GM19023 (cell line): ENCODE measurements at regions not wholly inside any gene's neighbourhood (a gene's known extent, or its start where the extent isn't known, plus 50 kb on each side); places are given as distances from the start of the nearest gene placed in this dataset.

Experiments
- ATAC-seq: cut with Tn5 transposase; IDR thresholded peaks from one replicate; pipeline ENCODE4 v1.9.1; 2021; ENCODE audit warnings: mild to moderate bottlenecking, moderate library complexity; ENCODE audit not compliant: unreplicated experiment

DNA sequence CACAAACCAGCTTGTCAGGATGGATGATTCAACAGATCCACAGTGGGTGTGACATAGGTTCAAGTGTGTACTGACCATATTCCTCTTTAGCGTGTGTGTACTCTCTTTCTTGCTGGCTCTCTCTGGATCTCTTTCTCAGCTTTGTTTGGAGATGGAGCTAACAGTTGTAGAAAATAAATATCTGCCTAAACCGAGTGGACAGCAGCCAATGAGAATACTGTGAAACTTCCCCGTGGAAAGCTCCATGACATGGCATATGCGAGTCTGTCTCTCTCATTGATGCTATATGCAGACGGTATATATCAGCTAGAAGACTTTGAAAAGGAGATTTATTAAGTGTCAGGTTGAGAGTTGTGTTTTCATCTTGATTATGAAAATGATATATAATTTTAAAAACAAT, 406.5 kb upstream of the SUCLG2 start:
- no peak for ATAC-seq

DNA sequence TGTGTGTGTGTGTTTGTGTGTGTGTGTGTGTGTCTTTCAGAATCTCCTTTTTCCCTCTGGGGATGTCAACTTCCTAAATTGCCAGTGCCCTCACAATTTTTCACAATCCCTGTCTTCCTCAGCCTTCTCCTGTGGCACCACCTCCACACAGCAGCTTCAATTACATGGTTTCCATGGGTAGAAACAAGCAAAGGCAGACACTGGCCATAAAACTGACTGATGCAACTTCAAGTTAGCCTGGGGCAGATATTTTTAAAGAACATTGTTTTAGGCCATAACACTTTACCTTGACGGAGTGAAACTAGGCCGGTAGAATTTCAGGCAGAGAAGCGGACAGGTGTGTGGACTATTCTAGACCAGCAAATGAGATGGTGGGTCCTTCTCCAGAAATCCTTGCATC, 405.8 kb upstream of the SUCLG2 start:
- ATAC-seq = no peak

DNA sequence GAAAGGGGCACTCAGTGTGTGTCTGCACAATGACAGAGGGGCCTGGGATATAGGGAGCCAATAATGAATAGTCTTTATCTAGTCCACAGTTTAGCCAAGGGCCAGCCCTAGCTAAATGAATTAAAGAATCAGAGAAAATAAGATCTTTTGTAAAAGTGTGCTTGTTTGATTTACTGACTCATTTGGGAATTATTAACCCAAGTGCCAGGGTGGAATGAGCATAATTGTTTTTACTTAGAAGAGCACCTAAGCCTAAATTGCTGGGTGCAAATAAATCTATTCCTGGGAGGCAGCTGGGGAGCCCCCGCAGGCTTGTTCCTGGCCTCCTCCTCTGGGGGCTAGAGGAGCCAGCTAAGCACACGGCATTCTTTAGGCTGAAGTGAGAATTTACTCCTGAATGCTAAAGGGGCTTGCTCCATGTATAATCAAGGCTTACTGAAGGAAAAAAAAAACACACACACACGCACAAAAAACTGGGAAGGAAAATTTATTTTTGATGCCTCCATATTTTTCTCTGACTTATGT, 405.3 kb upstream of the SUCLG2 start:
- no peak for ATAC-seq

DNA sequence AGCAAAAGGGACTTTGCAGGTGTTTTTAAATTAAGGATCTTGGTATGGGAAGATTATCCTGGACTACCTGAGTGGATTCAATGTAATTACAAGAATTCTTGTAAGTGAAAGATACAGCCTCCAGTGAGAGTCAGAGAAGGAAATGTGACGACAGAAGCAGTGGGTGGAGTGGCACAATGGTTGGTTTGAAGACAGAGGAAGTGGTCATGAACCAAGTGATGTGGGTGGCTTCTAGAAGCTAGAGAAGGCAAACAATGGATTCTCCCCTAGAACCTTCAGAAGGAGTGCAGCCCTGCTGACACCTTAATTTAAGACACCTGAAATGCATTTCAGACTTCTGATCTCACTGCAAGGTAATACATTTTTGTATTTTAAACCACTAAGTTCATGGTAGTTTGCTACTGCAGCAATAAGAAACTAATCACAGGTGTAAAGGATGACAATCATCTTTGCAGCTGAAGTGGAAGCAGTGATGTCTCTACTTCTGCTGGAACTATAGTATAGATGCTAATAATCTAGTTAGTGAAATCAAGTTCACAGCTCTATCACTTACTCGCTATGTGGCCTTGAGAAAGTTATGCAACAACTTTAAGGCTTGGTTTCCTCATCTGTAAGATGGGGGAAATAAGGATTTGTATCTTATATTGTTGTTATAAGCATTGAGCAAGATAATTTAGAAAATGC, 403.4 kb upstream of the SUCLG2 start:
- ATAC-seq = no peak

DNA sequence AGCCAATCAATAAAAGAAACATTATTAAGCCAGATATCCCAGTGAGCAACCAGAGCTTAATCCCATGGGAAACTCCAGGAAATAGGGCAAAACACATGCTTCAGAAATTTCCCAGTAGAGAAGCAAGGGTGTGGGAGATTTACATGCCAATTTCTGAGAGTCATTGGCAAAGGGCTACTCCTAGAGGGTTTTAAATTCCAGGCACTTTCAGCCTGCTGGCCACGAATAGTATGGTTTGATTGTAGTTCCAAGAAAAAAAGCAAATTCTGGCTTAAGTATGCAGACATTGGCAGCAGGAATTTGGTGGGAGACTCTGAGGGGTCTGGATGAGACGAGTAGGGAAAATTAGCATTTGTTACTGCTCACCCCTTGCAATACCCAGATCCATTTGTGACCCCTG, 402.1 kb upstream of the SUCLG2 start:
- no peak for ATAC-seq

DNA sequence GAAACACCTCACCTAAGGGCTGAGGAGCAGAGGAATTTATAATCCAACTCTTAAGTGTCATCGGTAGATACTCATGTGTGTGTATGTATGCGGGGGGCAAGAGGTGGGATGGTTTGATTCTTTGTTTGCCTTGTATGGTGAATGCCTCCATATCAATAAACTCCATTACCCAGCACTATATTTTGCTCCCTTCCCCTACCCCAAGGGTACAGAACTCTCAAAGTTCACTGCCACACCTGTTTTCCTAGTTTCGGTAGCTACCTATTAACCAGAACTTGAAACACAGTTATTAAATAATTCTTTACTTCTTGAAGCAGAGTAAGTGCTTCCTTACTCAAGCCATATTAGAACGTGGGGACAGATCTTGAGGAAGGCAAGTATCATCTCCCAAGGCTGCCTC, 400.8 kb upstream of the SUCLG2 start:
- no peak for ATAC-seq

DNA sequence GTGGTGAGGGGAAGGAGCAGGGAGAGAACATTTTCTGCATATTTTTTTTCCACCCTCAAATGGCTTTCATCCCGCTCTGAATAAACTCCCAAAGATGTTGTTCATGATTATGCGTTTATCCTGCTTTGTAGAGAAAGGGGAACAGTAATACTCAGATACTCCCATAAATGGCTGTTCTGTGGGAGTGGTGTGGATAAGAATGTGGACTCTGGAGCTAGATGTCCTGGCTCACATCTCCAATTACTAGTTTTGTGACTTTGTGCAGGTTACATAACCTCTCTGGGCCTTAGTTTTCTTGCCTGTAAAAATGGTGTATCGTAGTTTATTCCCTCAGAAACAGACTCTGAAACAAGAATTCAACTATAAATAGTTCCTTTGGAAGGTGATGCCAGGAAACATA, 395.4 kb upstream of the SUCLG2 start:
- no peak for ATAC-seq

DNA sequence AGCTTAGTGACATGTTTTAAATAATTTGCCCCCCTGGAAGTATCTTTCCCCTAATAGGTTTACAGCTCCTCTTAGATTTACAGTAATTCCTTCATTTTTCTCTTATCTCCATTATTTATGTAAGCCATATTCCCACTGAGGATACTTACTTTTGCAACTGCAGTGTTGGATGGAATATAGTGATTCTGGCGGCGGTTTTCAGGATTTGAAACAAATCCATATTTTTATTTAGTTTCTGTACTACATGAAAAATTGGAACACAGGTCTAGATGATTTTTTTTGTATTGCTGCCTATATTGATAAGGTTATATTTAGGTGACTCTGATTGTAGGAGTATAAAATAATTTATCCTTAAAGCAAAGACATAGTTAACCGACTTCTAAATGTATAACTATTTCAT, 391.6 kb upstream of the SUCLG2 start:
- ATAC-seq = no peak

DNA sequence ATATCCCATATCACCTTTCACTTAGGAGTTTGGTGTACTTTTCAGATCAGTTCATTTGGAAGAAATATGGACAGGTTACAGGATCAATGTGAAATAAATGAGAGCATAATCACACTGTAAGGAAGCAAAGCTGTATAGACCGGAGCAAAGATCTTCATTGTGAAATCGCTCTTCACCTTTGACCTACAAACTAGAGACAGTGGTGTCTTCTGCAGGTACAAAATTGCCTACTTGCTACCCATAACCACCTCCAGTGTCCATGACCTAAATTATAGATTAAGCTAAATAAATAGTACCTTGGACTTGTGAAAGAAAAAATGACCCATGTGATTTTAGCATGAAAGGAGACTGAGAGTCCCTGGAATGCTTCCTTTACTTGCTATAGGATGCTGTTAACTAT, 379.5 kb upstream of the SUCLG2 start:
- no peak for ATAC-seq

DNA sequence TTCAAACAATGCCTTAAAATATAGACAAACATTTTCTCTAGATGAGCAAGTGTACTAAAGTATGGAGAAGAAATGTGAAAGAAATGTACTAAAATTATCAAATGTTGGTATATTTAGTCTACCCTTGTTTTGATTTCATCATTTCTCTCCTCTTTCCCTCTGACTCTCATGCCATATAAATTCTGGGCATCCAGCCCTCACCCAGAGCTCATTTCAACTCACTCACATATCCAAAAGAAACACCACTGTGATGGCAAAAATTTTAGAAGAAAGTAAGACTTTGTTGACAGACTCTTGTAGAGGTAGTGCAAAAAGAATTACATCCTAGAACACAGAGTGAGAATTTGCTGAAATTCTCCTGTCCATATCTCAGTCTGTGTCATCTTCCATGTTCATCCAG, 377.8 kb upstream of the SUCLG2 start:
- ATAC-seq = no peak

DNA sequence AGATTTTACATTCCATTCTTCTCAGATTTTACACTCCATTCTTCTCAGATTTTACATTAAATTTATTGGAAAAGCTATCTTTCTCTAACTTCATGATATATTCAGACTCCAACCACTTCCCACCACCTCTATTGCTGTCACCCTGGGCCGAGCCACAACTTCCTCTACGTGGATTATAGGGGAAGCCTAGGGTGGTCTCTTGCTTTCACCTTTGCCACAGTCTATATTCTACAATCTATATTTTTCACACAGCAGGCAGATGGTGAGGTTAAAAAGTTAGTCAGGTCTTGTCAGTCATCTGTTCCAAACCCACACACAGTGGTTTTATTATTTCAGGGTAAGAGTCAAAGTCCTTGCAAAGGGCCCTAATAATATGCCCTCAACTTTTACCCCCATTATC, 370.8 kb upstream of the SUCLG2 start:
- ATAC-seq = no peak

DNA sequence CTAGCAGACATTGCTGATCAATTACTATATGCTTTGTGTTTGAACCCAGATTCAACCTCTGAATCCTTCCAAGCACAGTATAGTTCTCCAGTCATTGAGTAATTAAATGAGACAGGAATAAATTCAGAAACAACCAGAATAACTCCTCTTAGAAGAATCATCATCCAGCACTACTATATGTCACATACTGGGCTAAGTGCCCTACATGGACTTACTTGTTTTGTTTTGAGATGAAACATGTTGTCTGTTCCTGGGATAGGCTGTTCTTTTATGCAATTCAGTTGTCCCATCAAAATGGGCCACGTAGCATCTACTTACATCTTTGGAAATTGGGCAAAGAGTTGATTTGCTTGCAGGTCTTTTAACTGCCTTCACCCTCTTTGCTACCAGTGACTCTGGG, 365.5 kb upstream of the SUCLG2 start:
- ATAC-seq = no peak

DNA sequence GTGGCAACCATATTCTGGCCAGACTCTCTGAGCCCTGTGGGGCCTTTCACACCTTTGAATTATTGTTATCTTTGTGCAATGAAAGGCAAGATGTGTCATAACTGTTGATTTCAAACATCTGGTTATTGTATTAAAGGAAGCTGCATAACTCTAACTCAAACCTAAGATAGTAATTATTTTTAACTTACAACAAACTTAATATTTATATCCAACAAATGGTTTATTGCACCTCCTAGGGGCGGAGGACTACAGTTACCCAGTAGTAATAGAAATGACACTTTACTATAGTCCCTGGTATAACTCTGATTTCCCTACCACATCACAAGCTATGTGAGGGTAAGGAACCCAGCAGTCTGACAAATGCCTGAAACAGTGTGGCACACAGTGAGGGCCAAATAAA, 363.9 kb upstream of the SUCLG2 start:
- no peak for ATAC-seq

DNA sequence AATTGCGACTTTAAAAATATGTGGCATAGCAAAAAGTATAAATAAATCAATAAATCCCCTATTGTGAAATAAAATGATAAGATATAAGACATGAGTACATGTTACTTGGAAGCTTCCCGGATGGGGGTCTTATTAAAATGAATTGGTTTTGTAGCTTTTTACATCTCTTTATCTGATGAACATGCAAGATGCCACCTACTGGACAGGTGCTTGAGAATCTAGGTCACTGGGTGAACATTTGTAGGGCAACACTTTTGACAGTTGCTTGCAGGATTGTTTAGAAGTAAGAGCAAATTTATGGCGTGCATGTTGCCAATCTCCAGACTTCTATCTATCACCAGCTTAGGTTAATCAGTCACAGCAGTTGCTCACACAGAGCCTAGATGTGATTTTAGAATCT, 362.7 kb upstream of the SUCLG2 start:
- ATAC-seq = no peak

DNA sequence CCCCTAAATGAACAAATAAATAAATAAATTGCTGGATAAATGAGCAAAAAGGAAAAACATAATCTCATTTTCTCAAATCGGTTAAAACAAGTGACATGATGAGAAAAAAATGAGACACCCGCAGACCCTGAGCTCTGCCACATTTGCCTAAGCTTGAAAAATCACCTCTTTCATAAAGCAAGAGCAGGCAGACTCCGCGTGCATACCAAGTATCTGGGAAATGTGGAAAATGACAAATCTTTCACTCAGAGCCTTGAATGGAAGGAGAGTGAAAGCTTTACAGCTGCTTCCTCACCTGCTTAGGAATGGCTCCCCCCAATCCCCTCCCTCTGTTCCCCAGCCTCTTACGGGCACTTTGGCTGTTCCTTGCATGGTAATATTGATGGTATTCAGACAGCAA, 355.5 kb upstream of the SUCLG2 start:
- no peak for ATAC-seq

DNA sequence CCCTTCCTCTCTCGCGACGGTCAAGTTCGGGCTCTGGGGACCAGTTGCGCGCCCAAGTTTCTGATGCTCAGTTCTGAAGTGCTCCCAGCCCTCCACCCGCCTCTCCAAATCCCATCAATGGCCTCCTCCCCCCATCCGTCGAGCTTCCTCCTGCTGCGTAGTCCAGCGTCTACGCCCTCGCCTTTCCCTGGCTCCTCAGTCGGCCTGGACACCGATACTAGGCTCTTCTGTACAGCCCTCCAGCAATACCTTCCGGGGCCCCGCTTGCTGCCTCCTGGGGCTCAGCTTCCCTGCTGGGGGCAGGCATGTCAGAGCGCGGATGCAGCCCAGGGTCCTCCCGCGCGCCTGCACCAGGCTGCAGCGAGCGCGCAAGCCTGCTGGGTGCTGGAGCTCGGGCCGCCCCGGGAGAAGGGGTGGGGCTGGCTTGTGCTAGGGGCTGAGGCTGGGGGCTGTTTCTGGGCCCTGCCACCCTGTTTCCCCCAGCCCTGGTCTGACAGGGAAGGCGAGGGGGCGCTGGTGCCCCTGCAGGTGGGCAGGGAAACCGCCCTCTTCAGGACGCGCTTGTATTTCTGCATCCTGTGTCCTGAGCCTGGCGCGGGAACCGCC, 353.3 kb upstream of the SUCLG2 start:
- no peak for ATAC-seq

DNA sequence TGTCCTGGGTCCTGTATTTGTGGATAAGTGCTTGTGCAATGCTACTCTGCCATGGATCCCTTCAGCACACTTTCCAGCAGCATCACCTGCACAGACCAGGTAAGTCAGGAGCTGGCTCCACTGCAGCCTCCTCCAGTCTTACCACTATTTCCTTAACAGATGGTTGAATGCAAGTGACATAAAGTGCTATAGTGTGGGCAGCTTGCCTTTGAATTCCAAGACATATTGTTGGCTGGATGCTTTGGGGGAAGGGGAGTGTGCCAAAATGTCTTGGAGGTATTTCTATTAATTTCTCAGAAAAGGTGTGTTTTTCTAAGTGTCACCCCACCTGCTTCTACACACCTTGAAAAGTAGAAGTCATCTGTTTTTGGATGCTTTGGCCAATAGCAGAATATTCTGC, 352.2 kb upstream of the SUCLG2 start:
- ATAC-seq = no peak

DNA sequence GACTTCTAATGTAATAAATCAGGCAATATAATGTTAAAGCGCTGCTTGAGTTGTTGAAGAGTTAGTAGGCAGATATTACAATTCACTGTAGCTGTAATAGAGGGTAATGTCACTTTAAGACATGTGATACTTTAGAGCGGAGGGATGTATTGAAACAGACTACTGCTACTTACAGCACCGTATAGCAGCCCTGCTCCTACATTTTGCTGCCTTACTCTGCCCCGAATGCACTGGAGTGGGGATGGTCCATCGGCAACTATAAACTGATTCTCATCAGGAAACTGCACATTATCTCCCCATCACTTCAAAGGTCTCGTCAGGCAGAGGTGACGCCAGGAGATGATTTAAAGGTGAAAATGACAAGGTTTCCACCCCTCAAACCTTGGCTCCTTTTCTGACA, 349.7 kb upstream of the SUCLG2 start:
- no peak for ATAC-seq

DNA sequence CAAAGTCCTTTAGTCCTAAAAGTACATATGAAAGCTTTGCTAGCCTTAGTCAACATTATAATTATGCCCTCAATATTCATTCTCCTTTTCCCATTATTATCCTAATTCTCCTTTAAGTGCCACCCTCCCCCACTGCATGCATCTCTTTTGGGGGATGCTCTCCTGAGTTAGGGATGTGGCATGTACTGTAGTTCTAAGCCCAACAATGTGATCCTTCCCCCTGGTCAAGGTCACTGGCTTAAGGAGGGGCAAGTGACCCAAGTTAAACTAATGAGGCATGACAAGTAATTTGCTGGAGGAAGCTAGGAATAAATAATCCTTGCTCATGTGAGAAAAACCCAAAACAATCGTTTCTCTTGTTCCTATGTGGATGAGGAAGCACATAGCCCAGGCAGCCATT, 343.9 kb upstream of the SUCLG2 start:
- ATAC-seq = no peak

DNA sequence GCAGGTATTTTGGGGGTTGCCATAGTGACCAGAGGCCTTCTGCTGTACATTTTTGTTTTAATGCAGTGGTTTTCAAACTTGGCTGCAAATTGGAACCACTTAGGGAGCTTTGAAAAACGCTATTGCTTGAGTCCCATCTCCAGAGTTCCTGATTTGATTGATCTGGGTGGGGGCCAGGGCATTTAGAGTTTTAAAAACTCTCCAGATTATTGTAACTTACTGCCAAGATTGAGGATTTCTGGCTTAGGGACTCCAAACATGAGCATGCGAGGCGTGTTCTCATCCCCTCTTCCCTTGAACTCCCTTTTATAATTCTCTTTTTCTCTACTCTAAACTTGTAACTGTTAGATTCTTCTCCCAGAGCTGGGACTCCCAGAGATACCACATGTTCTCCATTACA, 340.8 kb upstream of the SUCLG2 start:
- no peak for ATAC-seq

DNA sequence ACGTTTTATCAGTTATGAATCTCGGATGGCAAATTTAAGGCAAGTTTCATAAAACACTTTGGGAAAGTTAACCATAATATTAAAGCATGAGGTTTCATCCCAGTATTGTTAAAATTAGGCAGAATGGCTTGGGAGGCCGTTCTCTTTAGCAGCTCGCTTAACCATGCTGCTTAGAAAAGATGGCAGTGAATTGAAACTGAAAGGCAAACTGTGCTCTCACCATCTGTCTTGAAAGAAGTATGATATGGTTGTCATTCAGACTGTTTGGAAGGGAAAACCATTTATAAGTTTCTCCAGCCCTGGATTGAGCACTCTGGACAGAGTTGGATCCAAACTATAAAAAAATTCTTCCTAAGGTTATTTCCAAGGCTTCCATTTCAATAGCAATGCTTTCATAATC, 332.3 kb upstream of the SUCLG2 start:
- ATAC-seq = no peak

DNA sequence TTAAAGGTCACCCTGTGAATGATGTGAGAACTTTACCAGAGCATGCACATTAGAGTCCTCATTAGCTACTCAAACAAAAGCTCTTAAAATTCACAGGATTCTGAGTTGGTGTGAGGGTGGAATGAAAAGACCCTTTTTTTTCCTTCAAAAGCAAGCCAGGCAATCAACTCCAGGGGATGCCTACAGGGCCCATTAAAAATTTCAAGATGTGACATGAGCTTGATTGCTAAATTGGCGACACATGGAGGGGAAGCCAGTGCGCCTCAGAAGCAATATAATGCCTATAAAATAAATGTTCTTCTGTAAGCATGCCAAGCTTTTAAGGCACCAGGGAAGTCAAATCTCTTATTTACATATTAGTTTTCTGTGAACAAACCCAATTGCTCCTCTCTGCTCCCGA, 328.8 kb upstream of the SUCLG2 start:
- ATAC-seq = no peak

DNA sequence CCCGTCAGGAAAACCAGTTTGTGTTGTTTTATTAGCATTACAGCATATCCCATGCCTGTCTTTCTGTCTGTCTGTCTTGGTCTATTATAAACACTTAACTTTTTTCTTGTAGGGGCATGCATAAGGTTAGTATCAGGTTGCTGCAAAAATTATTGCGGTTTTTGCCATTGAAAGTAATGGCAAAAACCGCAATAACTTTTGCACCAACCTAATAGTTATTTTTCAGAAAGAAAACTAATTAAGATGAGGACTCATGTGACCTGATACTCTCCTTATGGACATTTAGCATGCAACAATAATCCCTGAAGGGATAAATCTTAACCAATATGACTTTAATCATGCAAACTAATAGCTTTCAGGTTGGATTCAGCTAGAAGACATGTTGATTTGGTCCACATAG, 326.7 kb upstream of the SUCLG2 start:
- ATAC-seq = no peak
